Posterior cingulate gyrus (tissue), 11 donors: ENCODE measurements at regions not wholly inside any gene's neighbourhood (a gene's known extent, or its start where the extent isn't known, plus 50 kb on each side); places are given as distances from the start of the nearest gene placed in this dataset.

Experiments used
- DNase-seq, 10 donors: peaks; one replicate each; pipeline versions ENCODE4 v3.0.0 to v3.0.0-alpha.2; 2020 to 2021; ENCODE audit warnings: mixed read lengths in 3 of 10
- intact Hi-C: fragments of 100-400 bp; cut with DNase I; formaldehyde crosslinking; loops from one replicate; pipeline ENCODE4 v1.15.1; 2023

DNA sequence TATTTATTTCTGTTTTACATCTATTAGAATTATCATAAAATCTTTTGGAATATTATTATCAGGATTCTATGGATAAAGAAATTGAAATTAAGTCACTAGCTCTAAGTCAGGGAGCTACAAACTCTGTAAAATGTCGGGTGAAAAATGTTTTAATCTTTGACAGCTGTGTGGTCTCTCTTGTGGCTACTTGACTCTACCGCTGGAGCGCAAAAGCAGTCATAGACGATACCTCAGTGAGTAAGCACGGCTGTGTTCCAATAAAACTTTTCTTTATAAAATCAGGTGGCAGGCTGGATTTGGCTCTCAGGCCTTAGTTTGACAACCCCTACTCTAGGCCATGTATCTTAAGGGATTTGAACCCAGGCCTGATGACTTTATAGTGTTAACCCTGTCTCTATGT is 88.5 kb upstream of the PFN2 start:
- intact Hi-C loops: no loop called here
- DNase-seq: no peak

DNA sequence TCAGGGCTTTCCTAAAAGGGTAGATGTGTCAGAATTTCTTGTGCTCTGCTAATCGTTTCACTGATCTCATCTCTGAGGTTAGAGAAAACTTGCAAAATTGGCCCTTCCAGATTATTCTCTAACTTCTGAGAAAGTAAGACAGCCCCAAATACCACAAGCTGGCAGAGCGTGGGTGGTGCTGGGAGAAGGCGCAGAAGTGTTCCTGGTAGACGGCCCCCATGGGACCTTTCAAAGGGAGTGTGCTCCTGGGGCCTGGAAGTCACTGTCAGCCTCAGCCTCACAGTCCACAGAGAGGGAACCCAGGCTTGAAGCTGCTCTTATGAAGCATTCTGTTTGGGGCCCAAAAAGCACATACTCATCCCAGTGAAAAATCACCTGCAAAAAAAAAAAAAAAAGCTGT is 86.5 kb upstream of the PFN2 start:
- intact Hi-C loops: no loop called here
- DNase-seq: no peak

DNA sequence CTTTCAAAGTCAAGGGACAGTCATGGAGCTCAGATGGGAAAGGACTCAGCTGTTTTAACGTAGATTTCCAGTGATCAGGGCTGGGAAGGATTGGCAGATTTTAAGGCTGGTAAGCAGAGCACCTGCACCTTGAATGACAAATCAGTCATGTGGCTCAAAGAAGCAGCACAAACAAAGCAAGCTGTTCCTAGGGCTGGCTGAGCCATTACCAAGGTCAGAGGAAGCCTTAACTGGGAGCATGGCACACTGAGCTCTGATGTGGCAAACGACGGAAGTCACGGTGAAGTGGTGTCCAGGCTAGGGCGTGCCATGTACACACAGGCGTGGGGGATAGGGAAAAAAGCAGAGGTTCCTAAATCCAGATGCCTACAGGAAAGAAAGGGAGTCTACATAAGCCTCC is 84.6 kb upstream of the PFN2 start:
- intact Hi-C loops: no loop called here

DNA sequence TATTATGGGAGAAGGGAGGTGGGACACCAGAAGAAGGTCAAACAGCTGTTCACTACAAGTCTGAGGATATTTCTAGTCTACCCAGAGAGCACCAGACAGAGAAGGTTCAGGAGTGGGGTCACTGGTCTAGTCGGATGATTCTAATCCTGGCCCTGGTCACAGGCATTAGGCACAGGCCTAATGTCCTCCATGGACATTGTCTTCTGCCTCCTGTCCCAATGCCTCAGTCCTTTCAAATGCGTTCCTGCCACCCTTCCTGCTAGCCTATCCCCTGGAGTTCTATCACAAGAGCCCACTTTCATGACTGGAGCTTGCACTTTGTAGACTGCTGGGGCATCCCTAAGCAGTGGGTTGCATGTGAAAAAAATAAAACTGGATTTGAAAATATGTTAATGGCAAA is 83.9 kb upstream of the PFN2 start:
- no peak for DNase-seq
- intact Hi-C loops: no loop called here

More for the DNA sequence above, 84.6 kb upstream of the PFN2 start:
- no peak for DNase-seq

DNA sequence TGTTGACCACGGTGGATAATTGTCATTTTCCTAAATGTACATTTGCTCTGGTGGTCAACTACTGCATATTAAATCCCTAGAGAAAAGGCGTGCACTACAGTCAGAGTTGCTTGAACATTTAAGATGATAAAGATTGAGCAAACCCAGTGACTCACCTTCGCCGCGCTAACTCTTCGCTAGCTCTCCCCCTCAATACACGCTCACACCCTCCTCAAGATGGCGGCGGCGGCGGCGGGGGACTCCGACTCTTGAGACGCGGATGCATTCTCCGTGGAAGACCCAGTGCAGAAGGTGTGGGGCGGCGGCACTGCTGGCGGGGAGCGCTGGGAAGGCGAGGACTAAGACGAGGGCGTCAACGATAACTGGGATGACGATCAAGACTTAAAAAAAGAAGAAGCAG is 79.8 kb upstream of the PFN2 start:
- intact Hi-C loops: no loop called here
- peak in 1 of 10 donors; percentile 82 for DNase-seq

DNA sequence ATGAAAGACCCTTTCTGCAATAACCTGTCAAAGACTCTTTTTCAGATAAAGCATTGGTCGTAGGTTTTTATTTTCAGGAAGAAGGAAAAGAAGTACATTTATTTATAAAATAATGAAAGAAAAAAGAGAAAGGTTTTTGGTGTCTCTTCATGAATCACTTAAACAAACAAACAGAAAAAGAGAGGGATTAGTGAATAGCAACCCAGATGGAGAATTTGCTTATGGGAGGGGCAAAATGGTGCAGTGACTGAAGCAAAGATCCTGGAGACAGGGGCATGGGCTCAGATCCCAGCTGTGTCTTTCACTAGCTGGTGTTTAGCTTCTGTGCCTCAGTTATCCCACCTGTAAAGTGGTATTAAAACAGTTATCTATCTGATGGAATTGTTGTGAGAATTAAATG is 78.6 kb upstream of the PFN2 start:
- intact Hi-C loops: no loop called here
- no peak for DNase-seq

DNA sequence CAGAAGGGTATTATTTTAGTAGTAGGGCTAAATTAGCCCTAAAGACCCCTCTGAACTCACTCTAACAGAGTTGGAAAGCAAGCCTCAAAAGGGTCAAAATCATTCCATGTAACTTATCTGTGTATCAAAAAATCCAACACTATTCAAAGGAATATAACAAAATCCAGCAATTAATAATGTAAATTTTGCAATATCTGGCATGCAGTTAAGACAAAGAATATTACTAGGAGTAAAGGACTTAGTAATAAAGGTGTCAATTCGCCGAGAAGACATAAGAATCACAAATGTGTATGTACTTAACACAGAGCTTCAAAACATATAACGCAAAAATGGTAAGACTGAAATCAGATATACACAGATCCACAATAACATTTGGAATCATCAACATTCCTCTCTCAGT is 71.2 kb upstream of the PFN2 start:
- intact Hi-C loops: no loop called here
- no peak for DNase-seq

DNA sequence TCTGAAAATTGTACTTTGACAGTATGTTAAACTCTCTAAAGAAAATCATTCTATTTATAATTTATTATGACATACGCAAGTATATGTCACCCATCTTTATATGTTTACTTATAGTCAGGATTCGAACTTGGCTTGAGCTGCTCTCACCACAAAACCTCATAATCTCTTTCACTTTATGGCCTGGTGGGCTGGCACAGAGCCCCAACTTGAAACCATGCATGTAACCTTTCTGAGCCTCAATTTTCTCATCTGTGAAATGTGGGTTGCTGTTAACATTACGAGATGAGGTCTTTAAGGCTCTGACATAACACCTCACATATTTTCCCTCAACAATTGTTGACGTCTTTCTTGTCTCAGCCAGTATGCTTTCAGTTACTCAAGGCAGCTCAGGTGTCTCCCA is 69.4 kb upstream of the PFN2 start:
- intact Hi-C loops: no loop called here

DNA sequence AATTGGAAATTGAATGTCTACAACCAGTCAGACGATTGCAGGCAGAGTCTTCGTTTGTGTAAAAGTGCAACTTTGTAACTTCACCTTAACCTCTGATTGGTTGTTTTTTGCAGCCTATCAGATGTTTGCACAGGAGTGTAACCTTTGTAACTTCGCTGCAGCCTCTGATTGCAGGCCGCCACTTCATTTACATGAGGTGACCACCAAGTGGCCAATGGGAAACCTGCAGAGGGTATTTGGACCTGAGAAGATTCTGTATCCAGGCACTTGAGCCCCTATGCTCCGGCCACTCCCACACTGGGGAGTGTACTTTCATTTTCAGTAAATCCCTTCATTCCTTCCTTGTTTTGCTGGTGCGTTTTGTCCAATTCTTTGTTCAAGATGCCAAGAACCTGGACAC is 68.1 kb upstream of the PFN2 start:
- intact Hi-C loops: no loop called here
- DNase-seq: no peak

More for the DNA sequence above, 69.4 kb upstream of the PFN2 start:
- no peak for DNase-seq

DNA sequence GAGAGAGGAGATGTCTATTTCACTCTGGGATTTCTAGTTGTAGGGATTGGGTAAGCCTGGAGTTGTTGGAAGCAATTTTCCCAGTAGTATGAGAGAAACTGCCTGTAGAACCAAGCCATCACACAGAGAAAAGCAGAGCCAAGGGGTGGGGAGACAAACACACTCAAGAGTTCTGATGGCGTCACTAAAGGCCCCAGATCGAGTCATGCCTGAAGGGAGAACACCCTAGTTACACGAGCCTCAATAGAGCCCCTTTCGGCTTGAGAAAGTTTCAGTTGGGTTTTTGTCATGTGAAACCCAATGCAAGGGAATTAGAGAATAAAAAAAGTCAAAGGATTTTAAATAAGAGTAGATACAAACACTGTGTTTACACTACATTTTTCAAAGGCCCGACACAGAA is 66.1 kb upstream of the PFN2 start:
- no peak for DNase-seq
- intact Hi-C loops: no loop called here

DNA sequence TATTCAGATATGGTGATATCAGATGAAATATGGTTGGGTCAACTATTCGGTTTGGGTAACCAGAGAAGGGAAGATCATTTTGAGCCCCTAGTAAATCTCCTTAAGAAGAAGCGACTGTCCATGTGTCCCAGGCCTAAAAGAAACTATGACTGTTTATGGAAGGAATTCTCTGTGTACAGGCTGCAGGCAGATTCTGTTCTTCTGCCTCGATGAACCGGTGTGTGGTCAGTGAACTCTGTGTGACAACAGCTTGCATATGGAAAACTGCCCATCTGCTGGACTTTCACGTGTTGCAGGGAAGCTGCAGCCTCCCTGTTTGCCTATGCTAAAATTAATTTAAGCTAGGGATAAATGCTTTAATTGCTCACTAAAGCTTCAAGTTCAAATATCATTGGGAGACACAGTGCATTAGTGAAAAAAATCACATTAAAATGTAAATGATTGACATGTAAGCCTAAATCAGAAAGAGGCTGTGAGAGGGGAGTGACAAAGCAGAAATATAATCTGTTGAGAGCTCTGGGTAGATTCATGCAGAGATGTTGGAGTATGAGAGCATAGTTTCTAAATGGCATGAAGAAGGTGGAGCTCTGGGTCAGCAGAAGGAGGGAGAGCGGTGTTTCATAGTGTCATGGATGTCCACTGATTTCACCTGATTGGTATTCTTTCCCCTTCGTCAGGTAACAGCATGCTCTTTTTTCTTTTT is 65.4 kb upstream of the PFN2 start:
- intact Hi-C loops: no loop called here
- DNase-seq: no peak

DNA sequence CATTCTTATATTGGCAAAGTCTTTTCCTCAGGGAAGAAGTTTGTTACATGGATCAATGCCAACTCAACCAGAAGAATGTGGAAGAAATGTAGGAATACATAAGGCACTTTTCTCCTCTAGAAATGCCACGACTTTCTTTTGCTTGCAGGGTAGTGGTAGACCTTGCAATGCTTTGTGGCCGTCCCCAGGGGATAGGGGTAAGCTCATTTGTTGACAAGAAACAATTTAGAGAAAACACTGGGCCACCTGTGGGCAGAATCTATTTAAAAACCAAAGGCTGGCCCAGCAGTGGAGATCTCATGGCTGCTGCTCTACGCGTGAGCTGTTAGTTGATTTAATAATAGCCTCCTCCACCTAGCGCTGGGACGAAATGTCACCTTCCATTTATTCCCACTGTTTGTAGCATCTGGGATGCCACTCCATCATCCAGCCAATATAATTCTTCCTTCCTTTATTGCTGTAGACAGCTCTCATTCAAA is 64.6 kb upstream of the PFN2 start:
- intact Hi-C loops: no loop called here
- no peak for DNase-seq

DNA sequence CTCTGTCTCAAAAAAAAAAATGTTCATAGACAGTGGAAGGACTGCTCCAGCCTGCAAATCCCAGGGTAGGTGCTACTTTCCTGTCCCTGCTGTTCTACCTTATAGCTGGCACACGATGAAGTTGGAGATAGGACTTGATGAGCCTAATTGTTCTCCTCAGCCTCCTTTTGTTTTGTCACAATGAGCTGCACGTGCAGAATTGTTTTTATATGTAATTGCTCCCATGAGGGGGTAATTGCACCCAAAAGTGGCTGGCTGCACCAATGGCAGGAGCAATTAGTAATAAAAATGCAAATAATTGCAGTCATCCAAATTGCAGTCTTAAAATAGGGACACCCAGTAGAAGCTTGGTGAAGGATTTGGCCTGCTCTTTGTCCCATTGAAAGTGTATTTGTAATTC is 63.0 kb upstream of the PFN2 start:
- DNase-seq: peak in 1 of 10 donors; percentile 8
- intact Hi-C loops: no loop called here

DNA sequence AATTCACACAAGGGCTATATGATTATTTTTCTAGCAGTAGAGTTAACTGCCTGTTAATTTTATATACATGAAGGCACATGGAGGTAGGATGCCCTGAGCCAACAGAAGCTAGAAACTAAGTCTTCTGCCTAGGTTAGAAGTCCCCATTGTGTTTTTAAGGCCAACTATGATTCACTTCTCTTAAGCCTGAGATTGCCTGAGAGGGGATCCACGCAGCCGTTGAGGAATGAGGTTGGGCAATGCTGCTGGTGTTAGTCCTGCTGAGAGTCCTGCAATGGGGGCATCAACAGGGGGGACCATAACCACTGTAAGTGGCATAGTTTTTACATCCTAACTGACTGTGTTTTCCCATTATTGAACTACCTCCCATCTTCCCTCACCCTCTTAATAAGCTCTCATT is 60.1 kb upstream of the PFN2 start:
- DNase-seq: no peak
- intact Hi-C loops: no loop called here

DNA sequence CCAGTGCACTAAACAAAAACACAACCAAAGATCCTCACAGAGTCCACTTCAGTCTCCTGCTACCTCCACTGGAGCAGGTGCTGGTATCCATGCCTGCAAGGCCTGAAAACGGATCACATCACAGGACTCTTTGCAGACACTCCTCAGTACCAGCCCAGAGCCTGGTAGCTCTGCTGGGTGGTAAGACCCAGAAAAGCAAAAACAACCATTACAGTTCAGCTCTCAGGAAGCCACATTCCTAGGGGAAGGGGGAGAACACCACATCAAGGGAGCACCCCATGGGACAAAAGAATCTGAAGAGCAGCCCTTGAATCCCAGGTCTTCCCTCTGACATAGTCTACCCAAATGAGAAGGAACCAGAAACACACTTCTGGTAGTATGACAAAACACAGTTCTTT is 52.5 kb upstream of the PFN2 start:
- intact Hi-C loops: no loop called here

DNA sequence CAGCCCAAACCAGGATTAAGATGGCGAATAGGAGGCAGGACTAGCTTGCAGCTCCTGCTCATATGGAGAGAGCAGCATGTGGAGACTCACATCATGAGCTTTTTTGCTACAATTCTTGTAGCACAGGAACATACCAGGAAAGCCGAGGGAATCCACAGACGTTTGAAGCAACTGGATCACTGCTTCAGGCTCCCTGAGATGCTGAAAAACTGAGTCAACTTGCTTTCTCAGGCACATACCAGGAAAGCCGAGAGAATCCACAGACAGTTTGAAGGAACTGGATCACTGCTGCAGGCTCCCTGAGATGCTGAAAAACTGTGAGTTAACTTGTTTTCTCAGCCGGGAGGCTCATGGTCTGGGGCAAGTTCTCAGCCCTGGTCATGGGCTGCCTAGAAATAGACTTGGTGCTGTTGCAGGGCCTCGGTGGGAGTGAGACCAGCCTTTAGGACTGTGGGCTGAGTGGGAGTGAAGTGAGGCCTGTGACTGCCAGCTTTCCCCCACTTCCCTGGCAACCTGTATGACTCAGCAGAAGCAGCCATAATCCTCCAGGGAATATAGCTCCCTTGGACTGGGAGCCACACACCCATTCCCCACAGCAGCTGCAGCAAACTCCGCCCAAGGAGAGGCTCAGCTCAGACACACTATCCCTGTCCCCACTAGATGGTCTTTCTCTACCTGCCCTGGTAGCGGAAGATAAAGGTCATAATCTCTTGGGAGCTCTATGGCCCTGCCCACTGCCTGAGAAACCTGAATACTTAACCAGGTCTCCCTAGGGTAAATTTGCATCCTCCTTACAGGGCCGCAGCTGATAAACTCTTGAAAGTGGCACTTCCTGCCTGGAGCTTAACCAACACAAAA is 51.9 kb upstream of the PFN2 start:
- peak in 2 of 10 donors; percentile 68 to 82 for DNase-seq
- intact Hi-C loops: no loop called here

More for the DNA sequence above, 52.5 kb upstream of the PFN2 start:
- DNase-seq: no peak

DNA sequence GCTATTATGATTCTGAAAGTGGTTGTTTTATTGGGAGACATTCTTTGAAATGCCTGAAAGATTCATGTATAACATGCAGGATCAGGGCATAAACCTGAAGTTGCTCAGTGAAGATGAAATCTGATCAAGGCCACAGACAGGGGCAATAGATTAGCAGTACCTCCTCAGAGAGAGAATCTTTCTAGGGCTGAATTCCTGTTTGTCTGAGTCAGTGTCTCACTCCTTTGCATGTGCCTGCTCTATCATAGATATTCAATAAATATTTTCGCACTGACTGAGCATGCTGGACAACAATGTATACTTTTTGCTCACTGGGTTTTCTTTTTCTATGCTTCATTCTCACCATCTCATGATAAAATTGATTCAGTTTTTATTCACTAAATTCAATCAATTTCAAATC is 49.8 kb upstream of the PFN2 start:
- DNase-seq: no peak
- intact Hi-C loops: no loop called here
